Ovary (tissue), 3 donors: ENCODE measurements at regions not wholly inside any gene's neighbourhood (a gene's known extent, or its start where the extent isn't known, plus 50 kb on each side); places are given as distances from the start of the nearest gene placed in this dataset.

Experiments used
- POLR2A ChIP-seq: fragments of 450-650 bp; IDR thresholded peaks from one replicate; pipeline ENCODE4 v1.6.1; 2017; ENCODE audit warnings: antibody characterized with exemption, mild to moderate bottlenecking, moderate library complexity
- TF ChIP-seq, protein P1 (sequence below), 3 donors: fragments of 450-650 bp in 2 of 3; fragments of 200-600 bp in 1 of 3; IDR thresholded peaks; one replicate each; pipeline versions ENCODE4 v1.5.1 to v1.8.0; 2016 to 2022; ENCODE audit warnings: antibody characterized with exemption in 3 of 3, mild to moderate bottlenecking in 1 of 3
- donor health status: DM: no; HTN: no; CAD: no.

DNA sequence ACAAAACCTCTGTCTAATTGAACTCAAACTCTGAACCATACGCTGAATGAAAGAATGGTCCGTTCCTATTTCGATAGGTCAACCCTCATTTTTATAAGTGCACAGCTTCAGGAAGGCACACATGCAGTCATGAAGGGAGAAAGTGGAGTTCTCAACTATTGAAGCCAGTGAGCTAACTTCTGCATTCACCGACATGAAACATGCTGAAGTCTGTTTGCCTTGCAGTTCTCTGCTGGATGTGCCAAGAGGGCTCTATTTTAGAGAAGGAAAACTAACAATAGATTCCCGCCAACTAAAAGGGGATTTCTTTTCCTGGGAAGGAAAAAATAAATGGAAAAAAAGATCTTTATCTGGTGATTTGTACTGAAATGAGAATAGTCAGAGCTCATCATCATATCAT lies 191.0 kb upstream of the PLEKHG7 start:
- TF ChIP-seq POLR2A, result no peak
- TF ChIP-seq, protein P1, sequence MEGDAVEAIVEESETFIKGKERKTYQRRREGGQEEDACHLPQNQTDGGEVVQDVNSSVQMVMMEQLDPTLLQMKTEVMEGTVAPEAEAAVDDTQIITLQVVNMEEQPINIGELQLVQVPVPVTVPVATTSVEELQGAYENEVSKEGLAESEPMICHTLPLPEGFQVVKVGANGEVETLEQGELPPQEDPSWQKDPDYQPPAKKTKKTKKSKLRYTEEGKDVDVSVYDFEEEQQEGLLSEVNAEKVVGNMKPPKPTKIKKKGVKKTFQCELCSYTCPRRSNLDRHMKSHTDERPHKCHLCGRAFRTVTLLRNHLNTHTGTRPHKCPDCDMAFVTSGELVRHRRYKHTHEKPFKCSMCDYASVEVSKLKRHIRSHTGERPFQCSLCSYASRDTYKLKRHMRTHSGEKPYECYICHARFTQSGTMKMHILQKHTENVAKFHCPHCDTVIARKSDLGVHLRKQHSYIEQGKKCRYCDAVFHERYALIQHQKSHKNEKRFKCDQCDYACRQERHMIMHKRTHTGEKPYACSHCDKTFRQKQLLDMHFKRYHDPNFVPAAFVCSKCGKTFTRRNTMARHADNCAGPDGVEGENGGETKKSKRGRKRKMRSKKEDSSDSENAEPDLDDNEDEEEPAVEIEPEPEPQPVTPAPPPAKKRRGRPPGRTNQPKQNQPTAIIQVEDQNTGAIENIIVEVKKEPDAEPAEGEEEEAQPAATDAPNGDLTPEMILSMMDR (IDR thresholded peaks at IDR 0.05), result no peak
